GM19035 (cell line): ENCODE measurements at regions not wholly inside any gene's neighbourhood (a gene's known extent, or its start where the extent isn't known, plus 50 kb on each side); places are given as distances from the start of the nearest gene placed in this dataset.

Experiments used
- ATAC-seq: cut with Tn5 transposase; IDR thresholded peaks from one replicate; pipeline ENCODE4 v1.9.1; 2021; ENCODE audit not compliant: unreplicated experiment

GRCh38 chr14:65308536-65308935 is 104.0 kb upstream of the FUT8 start:
- no peak for ATAC-seq

DNA sequence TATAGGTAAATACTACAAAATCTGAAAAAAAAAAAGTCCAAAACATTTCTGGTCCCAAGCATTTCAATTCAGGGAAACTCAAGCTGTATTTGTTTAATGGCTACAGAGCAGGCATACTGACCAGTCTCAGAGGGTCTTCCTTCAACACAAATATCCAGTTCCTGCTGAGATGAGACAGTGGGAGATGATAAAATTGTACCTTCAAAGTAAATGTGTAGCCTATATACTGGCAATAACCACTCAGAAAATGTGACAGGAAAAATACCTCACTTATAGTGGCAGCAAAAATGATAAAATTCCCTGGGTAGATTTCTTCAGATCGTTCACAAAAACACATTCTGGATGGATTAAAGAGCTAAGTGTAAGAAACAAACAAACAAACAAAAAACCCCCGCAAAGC is 102.0 kb upstream of the FUT8 start:
- ATAC-seq = no peak

DNA sequence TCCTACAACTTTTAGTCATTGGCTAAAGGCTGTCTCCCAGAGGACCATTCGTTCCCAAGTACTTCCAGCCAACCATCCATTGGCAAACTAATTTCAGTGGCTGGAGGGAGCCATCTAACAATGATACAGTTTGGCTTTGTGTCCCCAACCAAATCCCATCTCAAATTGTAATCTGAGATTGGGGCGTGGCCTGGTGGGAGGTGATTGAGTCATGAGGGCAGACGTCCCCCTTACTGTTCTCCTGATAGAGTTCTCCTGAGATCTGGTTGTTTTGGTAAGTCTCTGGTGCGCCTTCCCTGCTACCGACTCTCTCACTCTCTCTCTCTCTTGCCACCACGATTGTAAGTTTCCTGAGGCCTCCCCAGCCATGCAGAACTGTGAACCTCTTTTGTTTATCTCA is 99.7 kb upstream of the FUT8 start:
- ATAC-seq = no peak

DNA sequence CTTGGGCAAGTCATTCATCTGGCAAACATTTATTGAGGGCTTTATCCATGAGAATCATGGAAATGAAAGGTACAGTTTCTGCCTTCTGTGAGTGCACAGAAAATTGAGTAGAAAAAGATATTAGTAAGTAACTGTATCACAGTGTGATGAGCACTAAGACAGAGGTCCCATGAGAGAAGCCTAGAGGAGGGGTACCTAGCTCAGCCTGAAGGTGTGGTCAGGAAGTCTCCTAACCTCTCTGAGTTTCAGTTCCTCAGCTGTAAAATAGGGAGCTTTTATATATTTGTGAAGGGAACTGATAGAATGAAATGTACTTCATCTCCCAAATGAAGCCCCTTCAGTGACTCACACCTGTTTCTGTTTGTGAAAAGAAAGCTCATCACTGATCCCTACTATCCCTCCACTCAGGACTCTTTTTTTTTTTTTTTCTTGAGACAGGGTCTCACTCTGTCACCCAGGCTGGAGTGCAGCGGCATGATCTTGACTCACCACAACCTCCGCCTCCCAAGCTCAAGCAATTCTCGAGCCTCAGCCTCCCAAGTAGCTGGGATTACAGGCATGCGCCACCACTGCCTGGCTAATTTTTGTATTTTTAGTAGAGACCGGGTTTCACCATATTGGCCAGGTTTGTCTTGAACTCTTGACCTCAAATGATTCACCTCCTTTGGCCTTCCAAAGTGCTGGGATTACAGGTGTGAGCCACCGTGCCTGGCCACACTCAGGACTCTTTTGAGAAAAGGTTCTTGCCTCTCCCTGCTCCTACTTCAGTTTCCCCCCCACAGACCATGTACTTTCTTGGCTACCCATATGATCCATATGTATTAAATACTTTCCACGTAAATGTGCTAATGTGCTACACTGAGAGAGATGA is 93.7 kb upstream of the FUT8 start:
- peak; percentile 67 for ATAC-seq

DNA sequence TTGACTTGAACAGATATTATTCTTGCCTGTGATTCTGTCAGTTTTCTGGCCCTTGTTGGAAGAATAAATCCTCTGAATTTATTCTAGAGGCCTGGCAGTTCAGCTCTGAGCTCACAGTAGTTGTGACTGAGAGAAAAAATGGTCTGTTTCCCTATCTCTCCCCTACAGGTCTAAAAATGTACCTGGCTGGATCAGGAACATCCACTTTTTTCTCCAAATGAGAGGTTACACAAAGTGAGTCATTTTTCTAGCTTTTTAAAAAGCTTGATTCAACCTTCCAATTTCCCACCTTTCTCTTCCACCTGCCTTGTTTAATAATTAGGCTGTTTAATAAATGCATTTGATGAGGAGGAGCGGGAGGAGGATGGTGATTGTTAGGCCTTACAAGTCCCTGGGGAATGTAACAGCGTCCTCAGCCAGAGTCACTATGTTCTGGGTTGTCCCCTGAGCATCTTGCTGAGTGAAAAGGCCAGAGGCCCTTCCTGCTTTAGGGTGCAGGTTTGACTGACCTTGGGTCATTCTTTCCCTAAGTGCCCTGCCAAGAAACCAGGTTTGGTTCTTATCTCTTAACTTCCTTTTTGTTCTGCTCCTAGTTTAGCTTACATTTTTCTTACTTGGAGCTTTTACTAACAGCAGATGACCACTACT is 91.7 kb upstream of the FUT8 start:
- no peak for ATAC-seq

DNA sequence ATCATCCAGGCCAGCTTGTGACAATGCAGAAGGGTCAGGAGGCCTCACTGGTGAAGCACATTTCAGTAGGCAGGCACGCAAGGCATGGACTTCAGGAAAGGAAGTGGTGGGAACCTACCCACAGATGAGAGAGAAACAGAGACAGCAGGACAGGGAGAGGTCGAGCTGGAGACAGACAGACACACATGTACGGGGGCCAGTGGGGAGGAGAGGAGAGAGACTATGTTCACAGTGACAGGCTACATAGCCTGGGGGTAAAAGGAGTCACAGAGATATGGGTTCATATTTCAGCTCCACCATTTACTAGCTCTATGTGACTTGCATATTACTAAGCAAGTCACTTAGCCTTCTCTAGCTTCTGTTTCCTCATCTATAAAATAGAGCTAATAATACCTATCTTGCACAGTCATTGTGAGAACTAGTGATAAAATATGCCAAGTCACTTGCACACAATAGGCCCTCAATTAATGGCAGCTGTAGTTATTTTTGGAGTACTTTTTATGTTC is 91.1 kb upstream of the FUT8 start:
- ATAC-seq = no peak

- ATAC-seq = no peak
Observed at GRCh38 chr14:65329481-65329880, 83.0 kb upstream of the FUT8 start.

DNA sequence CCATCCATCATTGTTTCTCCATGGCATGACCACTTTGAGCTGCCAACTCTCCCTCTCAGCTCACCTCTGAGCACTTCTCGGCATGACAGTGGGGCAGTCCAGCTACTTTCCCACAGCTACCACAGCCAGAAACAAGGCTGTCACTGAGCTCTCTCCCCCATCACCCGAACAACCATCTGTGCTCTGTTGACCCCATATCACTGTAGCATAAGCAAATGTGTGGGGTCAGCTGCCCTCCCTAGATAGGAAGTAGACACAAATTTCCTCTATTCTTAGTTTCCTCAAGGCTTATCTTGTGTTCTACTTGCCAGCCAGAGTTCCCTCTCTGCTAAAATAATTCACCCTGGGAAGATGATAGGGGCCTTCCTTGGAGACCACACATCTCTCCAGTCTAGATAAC is 82.6 kb upstream of the FUT8 start:
- no peak for ATAC-seq

GRCh38 chr14:65330416-65330815 is 82.1 kb upstream of the FUT8 start:
- no peak for ATAC-seq

GRCh38 chr14:65331652-65332051 is 80.9 kb upstream of the FUT8 start:
- no peak for ATAC-seq

DNA sequence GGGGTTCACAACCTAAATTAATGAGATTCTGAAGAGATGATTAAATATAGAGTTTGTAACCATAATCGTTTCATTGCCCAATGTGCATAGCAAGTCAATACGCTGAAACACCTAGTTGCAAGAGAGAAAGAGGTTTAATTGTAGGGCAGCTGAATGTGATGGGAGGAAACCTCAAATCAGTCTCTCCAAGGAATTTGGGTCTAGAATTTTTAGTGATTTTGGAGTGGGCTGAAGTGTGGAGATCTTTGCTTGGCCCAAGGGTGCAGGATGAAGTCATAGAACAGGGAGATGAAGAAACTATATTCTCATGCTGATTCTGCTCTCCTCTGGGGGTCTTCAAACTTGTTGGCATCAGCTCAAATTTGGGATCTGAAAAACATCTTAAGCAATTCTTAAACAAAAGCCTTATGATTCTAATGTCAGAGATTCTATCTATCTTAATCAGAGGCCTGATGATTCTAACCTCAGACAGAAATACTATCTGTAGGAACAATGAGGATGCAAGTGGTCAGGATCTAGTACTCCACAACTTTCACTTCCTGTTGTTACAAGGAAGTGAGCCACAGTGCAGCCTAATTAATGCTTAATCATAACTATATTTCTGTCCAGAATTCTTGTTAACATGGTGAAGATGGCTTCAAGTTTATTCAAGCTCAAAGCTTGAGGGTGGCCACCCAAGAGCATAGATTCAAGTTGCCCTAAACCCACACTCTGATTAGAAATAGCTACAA is 80.2 kb upstream of the FUT8 start:
- ATAC-seq = no peak

DNA sequence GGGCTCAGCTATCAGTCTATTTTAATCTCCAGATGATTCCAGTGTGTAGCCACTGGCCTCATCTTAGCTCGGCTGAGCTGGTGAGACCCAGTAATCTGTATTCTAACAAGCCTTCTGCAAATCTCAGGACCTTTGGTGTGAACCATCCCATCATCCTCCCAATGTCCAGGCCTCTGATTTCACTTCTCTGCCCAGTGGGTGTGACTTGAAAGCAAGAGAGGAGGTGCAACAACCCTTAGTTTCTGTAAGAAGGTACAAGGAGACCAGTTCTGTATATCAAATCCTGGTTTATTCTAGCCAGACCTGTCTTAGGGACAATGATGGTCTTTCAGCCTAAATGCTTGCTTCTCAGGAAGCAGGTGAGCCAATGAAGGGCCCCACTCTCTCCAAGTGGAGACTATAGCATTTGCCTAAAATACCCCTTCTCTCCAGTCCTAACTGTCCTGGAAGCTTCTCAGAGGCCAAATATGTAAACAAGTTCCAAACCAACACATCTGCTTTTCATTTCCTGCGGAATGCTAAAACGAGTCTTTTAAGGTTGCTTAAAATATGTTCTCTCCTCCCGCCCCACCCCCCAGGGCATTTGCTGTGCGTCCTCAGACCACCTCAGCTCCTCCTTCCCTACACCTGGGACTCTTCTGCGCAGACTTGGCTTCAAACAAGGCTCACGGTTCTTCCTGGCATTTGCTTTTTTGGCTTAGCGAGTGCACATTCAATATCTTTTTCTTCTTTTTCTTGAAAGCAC is 78.4 kb upstream of the FUT8 start:
- ATAC-seq = no peak

- ATAC-seq = no peak
Observed at GRCh38 chr14:65334765-65335410, 77.6 kb upstream of the FUT8 start.

DNA sequence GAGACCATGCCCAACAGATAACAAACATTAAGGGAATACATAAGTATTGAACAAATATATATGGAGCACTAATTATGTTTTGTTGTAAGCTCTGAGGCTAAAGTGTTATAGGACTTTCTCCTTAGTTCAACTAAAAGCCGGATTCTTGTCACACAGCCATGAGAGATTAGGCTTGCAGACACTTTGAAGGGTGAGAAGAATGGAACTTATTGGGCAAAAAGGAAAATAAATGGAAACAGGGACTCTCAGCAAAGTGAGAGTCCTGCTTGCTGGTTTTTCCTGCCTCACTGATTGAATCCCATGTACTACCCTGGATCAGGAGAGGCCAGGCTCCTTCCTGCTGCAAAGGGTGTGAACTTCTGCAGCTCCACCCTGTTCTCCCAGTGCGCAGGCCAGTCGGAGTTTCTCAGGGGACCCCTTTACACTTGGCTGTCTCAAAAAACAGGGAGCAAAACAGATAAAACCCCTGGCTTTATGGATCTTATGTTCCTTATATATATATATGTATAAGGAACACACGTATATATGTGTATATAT is 77.1 kb upstream of the FUT8 start:
- no peak for ATAC-seq

GRCh38 chr14:65336191-65336591 is 76.3 kb upstream of the FUT8 start:
- no peak for ATAC-seq

- no peak for ATAC-seq
Observed at GRCh38 chr14:65339866-65340265, 72.7 kb upstream of the FUT8 start.

DNA sequence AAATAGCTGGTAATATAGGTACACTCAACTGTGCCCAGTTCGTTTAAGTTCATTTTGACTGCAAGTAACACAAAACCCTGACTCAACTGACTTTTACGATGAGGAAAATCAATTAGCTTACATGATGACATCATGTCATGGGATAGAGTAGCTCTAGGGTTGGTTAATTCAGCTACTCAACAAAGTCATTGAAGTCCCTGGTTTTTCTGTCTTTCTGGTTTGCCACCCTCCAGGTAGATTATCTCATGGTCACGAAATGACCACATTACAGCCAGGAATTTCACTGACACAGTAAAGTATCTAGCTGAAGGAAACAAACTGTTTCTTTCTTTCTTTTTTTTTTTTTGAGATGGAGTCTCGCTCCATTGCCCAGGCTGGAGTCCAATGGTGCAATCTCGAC is 68.5 kb upstream of the FUT8 start:
- ATAC-seq = no peak

GRCh38 chr14:65345266-65345665 is 67.3 kb upstream of the FUT8 start:
- no peak for ATAC-seq

DNA sequence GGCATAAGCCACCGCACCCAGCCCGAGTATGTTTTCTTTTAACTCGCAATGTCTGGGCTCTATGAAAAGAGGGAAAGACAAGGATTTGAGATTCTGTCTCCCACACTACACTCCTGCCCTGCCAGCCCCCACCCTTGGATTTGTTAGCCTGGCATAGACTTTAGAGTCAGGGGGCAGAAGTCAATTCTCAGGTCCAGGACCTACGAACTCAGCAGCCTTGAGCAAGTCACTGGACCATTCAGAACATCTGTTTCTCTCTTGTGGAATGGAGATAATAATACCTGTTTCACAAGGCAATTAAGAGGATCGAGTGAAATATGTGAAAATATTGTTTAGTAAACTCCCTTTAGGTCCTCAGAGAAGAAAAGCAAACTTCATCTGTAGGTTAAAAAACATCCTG is 66.1 kb upstream of the FUT8 start:
- ATAC-seq = no peak

GRCh38 chr14:65346895-65347294 is 65.6 kb upstream of the FUT8 start:
- ATAC-seq = no peak
